ENCODE measurements at regions not wholly inside any gene's neighbourhood (a gene's known extent, or its start where the extent isn't known, plus 50 kb on each side); places are given as distances from the start of the nearest gene placed in this dataset.

- DNase-seq (ENCODE audit: low read depth, low spot score), result no peak
Measured at GRCh38 chr2:64402876-64403275, 51.1 kb upstream of the LGALSL start.

DNA sequence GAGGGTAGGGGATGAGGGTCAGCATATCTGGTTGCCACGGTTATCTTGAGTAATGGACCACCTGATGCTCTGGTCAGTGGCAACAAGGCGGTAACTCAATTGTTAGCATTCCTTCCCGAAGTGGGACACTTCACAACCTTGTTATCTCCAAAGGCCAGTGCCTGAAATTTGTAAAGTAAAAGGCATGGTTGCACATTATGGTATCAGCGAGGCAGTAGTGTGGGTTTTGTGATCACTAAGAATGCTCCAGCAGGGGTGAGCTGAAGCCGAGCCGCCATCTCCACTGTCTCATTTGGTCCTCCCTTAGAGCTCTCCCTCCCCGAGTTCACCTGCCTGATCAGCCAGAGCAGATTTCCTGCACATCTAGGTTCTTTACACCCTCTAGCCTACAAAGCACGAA is 50.5 kb upstream of the LGALSL start:
- no peak for DNase-seq (ENCODE audit: low read depth, low spot score)

GRCh38 chr2:64404002-64404731 is 49.8 kb upstream of the LGALSL start:
- peak; percentile 21 for DNase-seq (ENCODE audit: low read depth, low spot score)
